HCT116 (cell line): ENCODE measurements at regions not wholly inside any gene's neighbourhood (a gene's known extent, or its start where the extent isn't known, plus 50 kb on each side); places are given as distances from the start of the nearest gene placed in this dataset.

ENCODE experiments used
- ATAC-seq: fragments of 200-7000 bp; cut with Tn5 transposase; 2 replicates; pipeline ENCODE4 v1.9.1; 2020; ENCODE audit warnings: mild to moderate bottlenecking, moderate library complexity
- BruUV-seq: library from RNA; stranded (reverse); fragments of 400-500 nt; replicated peaks from 2 replicates; lab custom pipeline; 2021; lab: Mats Ljungman, UMichigan
- CTCF ChIA-PET: fragments of 300-600 bp; sonication (Branson Sonifier 250); formaldehyde crosslinking; loops from one replicate; lab custom pipeline; 2021; ENCODE audit warnings: antibody characterized with exemption; lab: Charles Lee
- POLR2A ChIA-PET: fragments of 300-600, 350-600 bp; sonication (Branson Sonifier 250); formaldehyde crosslinking; loops from one replicate; lab custom pipeline; 2021; ENCODE audit warnings: antibody characterized with exemption; lab: Charles Lee
- RAD21 ChIA-PET, 2 experiments: fragments of 300-600 bp; sonication (Branson Sonifier 250); formaldehyde crosslinking; loops; one replicate each; lab custom pipeline; 2023; ENCODE audit warnings: low total read pairs in 2 of 2; ENCODE audit not compliant: uncharacterized antibody in 2 of 2, unreplicated experiment in 2 of 2, low non-redundant PET in 1 of 2; lab: Charles Lee
- DNase-seq: peaks from one replicate; pipeline ENCODE4 v3.0.0-alpha.2; 2010; ENCODE audit warnings: low read depth, low spot score
- H2AFZ ChIP-seq: fragments of 200-600 bp; shearing (Covaris generic), sonication (generic); 2 replicates; pipeline ENCODE4 v1.6.1; 2017; ENCODE audit warnings: low read depth, mixed run types, mixed read lengths, antibody characterized with exemption, low read length; ENCODE audit not compliant: poor library complexity, severe bottlenecking
- H3K27ac ChIP-seq: 2 replicates; pipeline ENCODE4 v1.5.1; 2012; ENCODE audit warnings: low read depth, low read length
- H3K27me3 ChIP-seq: fragments of 200-600 bp; sonication (generic); 2 replicates; pipeline ENCODE4 v1.6.1; 2016; ENCODE audit warnings: mixed run types, low read length, mixed read lengths; ENCODE audit not compliant: insufficient read depth
- H3K36me3 ChIP-seq, 2 experiments: fragments of 200-500 bp in 1 of 2; fragments of 200-600 bp in 1 of 2; sonication (Bioruptor generic) in 1 of 2; sonication (generic) in 1 of 2; 2 replicates each; pipeline versions ENCODE4 v1.5.1 to v1.6.1; 2014 to 2016; ENCODE audit warnings: low read length in 2 of 2, inconsistent platforms in 1 of 2, mixed read lengths in 1 of 2, mixed run types in 1 of 2; ENCODE audit not compliant: insufficient read depth in 2 of 2, control insufficient read depth in 1 of 2
- H3K4me1 ChIP-seq, 2 experiments: fragments of 200-600 bp in 1 of 2; sonication (generic) in 1 of 2; 2 replicates each; pipeline versions ENCODE4 v1.5.1 to v1.6.1; 2012 to 2017; ENCODE audit warnings: low read length in 2 of 2, inconsistent platforms in 1 of 2, mild to moderate bottlenecking in 1 of 2, mixed read lengths in 1 of 2, mixed run types in 1 of 2, moderate library complexity in 1 of 2; ENCODE audit not compliant: insufficient read depth in 2 of 2, control insufficient read depth in 1 of 2
- H3K4me2 ChIP-seq: fragments of 200-600 bp; sonication (generic); 2 replicates; pipeline ENCODE4 v1.6.1; 2017; ENCODE audit warnings: mixed run types, low read length, mixed read lengths
- H3K4me3 ChIP-seq, 2 experiments: fragments of 200-600 bp in 1 of 2; sonication (generic) in 1 of 2; replicated peaks in 1 of 2; 2 replicates each; pipeline ENCODE4 v1.5.1; 2011 to 2016; ENCODE audit warnings: low read length in 2 of 2, control low read depth in 1 of 2, low read depth in 1 of 2, mild to moderate bottlenecking in 1 of 2, mixed read lengths in 1 of 2, mixed run types in 1 of 2
- H3K79me2 ChIP-seq: fragments of 200-600 bp; sonication (generic); 2 replicates; pipeline ENCODE4 v1.6.1; 2017; ENCODE audit warnings: mild to moderate bottlenecking, mixed run types, low read length, moderate library complexity, mixed read lengths; ENCODE audit not compliant: insufficient read depth
- H3K9ac ChIP-seq: fragments of 200-600 bp; sonication (generic); 2 replicates; pipeline ENCODE4 v1.6.1; 2016; ENCODE audit warnings: low read length, mixed read lengths
- H3K9me2 ChIP-seq: fragments of 200-600 bp; sonication (generic), shearing (Covaris generic); 2 replicates; pipeline ENCODE4 v1.6.1; 2017; ENCODE audit warnings: mixed run types, mild to moderate bottlenecking, moderate library complexity; ENCODE audit not compliant: insufficient read depth
- H3K9me3 ChIP-seq, 2 experiments: fragments of 200-500 bp in 1 of 2; fragments of 200-600 bp in 1 of 2; sonication (Bioruptor generic) in 1 of 2; sonication (generic) in 1 of 2; 2 replicates each; pipeline ENCODE4 v1.6.1; 2014 to 2017; ENCODE audit warnings: low read length in 2 of 2, mixed read lengths in 2 of 2, inconsistent platforms in 1 of 2, low read depth in 1 of 2, mild to moderate bottlenecking in 1 of 2, mixed run types in 1 of 2, moderate library complexity in 1 of 2; ENCODE audit not compliant: control insufficient read depth in 1 of 2, insufficient read depth in 1 of 2
- H4K20me1 ChIP-seq: fragments of 200-600 bp; sonication (generic), shearing (Covaris generic); 2 replicates; pipeline ENCODE4 v1.6.1; 2017; ENCODE audit warnings: mixed run types, mild to moderate bottlenecking, moderate library complexity; ENCODE audit not compliant: insufficient read depth
- EGR1 ChIP-seq: IDR thresholded peaks from 2 replicates; pipeline ENCODE4 v1.6.1; 2012; ENCODE audit warnings: low read depth
- ELF1 ChIP-seq: IDR thresholded peaks from 2 replicates; pipeline ENCODE4 v1.6.1; 2012; ENCODE audit warnings: low read depth, borderline replicate concordance
- EZH2phosphoT487 ChIP-seq: fragments of 200-600 bp; IDR thresholded peaks from 2 replicates; pipeline ENCODE4 v1.6.1; 2018; ENCODE audit warnings: antibody characterized with exemption, borderline replicate concordance
- JUND ChIP-seq: IDR thresholded peaks from 2 replicates; pipeline ENCODE4 v1.6.1; 2012
- POLR2A ChIP-seq: IDR thresholded peaks from 2 replicates; pipeline ENCODE4 v1.7.0; 2011; ENCODE audit warnings: borderline replicate concordance; ENCODE audit not compliant: insufficient read depth, insufficient read length; ENCODE audit errors: extremely low read depth
- POLR2AphosphoS5 ChIP-seq: IDR thresholded peaks from 2 replicates; pipeline ENCODE4 v1.6.1; 2011; ENCODE audit warnings: mild to moderate bottlenecking, low read depth, low read length, moderate library complexity
- RAD21 ChIP-seq: IDR thresholded peaks from 2 replicates; pipeline ENCODE4 v1.6.1; 2012; ENCODE audit warnings: low read depth, mild to moderate bottlenecking
- intact Hi-C: fragments of 100-400 bp; cut with micrococcal nuclease; formaldehyde crosslinking; loops from 2 replicates; pipeline ENCODE4 v1.10.0; 2022
- TF ChIP-seq, protein P1 (sequence below): IDR thresholded peaks from 2 replicates; pipeline ENCODE4 v1.6.1; 2012; ENCODE audit warnings: low read depth
- TF ChIP-seq, protein P2 (sequence below): IDR thresholded peaks from 2 replicates; pipeline ENCODE4 v1.6.1; 2012

DNA sequence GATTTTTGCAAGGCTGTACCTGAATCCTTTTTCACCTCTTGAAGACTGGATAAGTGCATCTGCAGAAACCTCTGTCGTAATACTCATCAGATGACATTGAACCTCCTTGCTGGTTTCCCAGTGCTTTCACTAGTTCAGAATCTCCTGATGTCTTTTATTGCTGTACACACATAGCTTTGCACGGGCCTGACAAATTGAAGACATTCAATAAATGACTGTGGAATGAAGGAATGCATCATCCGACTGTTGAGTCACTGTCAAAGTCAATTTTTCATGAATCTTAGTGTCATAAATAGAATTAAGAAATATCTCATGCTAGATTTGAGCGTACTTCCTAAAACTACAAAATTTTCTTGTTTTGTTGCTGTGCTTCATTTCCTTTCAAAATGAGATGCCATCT, 598.2 kb upstream of the MAP3K7 start:
- CTCF ChIA-PET = no interaction called here
- RAD21 ChIA-PET = no interaction called here
- Histone ChIP-seq H3K36me3 (no peaks in the 10 kb centered on the region), H3K27ac (no peak overlapping the region), H3K9ac (no peak overlapping the region), H3K79me2 (no peaks in the 10 kb centered on the region), H2AFZ (no peak overlapping the region), H3K9me2 (no peaks in the 10 kb centered on the region), H3K9me3 (0 out of 4 replicates have a peak, but pooled peaks cover 0 to 4% of the 10 kb centered on the region in 2 experiments), H3K4me1 (no peaks in the 10 kb centered on the region), H3K4me2 (no peak overlapping the region), H3K4me3 (no peak overlapping the region), H4K20me1 (no peaks in the 10 kb centered on the region), H3K27me3 (no peaks in the 10 kb centered on the region)
- DNase-seq (no peak), ATAC-seq (no peak)
- TF ChIP-seq EGR1 (no peak), ELF1 (no peak), POLR2AphosphoS5 (no peak), JUND (no peak), RAD21 (no peak), POLR2A (no peak), EZH2phosphoT487 (no peak)
- TF ChIP-seq, protein P1, sequence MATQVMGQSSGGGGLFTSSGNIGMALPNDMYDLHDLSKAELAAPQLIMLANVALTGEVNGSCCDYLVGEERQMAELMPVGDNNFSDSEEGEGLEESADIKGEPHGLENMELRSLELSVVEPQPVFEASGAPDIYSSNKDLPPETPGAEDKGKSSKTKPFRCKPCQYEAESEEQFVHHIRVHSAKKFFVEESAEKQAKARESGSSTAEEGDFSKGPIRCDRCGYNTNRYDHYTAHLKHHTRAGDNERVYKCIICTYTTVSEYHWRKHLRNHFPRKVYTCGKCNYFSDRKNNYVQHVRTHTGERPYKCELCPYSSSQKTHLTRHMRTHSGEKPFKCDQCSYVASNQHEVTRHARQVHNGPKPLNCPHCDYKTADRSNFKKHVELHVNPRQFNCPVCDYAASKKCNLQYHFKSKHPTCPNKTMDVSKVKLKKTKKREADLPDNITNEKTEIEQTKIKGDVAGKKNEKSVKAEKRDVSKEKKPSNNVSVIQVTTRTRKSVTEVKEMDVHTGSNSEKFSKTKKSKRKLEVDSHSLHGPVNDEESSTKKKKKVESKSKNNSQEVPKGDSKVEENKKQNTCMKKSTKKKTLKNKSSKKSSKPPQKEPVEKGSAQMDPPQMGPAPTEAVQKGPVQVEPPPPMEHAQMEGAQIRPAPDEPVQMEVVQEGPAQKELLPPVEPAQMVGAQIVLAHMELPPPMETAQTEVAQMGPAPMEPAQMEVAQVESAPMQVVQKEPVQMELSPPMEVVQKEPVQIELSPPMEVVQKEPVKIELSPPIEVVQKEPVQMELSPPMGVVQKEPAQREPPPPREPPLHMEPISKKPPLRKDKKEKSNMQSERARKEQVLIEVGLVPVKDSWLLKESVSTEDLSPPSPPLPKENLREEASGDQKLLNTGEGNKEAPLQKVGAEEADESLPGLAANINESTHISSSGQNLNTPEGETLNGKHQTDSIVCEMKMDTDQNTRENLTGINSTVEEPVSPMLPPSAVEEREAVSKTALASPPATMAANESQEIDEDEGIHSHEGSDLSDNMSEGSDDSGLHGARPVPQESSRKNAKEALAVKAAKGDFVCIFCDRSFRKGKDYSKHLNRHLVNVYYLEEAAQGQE = no peak
- TF ChIP-seq, protein P2, sequence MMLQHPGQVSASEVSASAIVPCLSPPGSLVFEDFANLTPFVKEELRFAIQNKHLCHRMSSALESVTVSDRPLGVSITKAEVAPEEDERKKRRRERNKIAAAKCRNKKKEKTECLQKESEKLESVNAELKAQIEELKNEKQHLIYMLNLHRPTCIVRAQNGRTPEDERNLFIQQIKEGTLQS = no peak
- BruUV-seq = no TSS peak
- intact Hi-C loops = no loop called here
- POLR2A ChIA-PET = no interaction called here
